Fibroblast of lung (primary cell): ENCODE measurements at regions not wholly inside any gene's neighbourhood (a gene's known extent, or its start where the extent isn't known, plus 50 kb on each side); places are given as distances from the start of the nearest gene placed in this dataset.

ENCODE experiments used
- EZH2 ChIP-seq: IDR thresholded peaks from 2 replicates; pipeline ENCODE4 v1.5.1; 2012; ENCODE audit warnings: low read length, control low read depth, mild to moderate bottlenecking; ENCODE audit errors: missing control alignments
- TF ChIP-seq, protein P1 (sequence below), 2 donors: IDR thresholded peaks in 1 of 2; conservative IDR thresholded peaks in 1 of 2; 1 replicate in 1 of 2; 2 replicates in 1 of 2; pipeline ENCODE4 v1.5.1; 2011 to 2012; ENCODE audit warnings: low read length in 2 of 2, control low read depth in 1 of 2, inconsistent platforms in 1 of 2, low read depth in 1 of 2, mild to moderate bottlenecking in 1 of 2

DNA sequence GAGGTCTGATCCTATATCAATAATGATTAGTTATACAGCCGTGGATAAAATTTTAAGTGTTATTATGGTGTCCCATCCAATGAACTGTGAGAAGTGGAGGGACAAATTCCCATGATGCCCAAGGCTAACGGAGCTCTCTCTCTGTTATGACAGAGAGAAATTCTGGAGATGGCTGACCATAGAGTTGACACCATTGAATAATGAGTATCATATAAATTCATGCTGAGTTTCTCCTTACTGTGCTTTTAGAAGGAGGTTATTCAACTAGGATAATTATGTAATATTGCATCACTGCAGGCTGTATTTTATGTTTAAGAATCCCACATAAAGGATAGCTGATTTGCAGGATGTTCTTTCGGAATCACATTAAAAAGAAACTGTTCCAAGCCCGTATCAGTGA, 82.9 kb downstream of the PYDC2 start:
- TF ChIP-seq, protein P1, sequence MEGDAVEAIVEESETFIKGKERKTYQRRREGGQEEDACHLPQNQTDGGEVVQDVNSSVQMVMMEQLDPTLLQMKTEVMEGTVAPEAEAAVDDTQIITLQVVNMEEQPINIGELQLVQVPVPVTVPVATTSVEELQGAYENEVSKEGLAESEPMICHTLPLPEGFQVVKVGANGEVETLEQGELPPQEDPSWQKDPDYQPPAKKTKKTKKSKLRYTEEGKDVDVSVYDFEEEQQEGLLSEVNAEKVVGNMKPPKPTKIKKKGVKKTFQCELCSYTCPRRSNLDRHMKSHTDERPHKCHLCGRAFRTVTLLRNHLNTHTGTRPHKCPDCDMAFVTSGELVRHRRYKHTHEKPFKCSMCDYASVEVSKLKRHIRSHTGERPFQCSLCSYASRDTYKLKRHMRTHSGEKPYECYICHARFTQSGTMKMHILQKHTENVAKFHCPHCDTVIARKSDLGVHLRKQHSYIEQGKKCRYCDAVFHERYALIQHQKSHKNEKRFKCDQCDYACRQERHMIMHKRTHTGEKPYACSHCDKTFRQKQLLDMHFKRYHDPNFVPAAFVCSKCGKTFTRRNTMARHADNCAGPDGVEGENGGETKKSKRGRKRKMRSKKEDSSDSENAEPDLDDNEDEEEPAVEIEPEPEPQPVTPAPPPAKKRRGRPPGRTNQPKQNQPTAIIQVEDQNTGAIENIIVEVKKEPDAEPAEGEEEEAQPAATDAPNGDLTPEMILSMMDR (conservative IDR thresholded peaks at IDR 0.05 in 1 of 2, IDR thresholded peaks at IDR 0.05 in 1 of 2; ENCODE audit: low read depth in 1 of 2, low read length in 2 of 2) = no peak
- TF ChIP-seq EZH2 = no peak
